ENCODE measurements at regions not wholly inside any gene's neighbourhood (a gene's known extent, or its start where the extent isn't known, plus 50 kb on each side); places are given as distances from the start of the nearest gene placed in this dataset.

GRCh38 chr13:111394211-111394922 lies 73.9 kb downstream of the TEX29 start:
- 84% methylated on average over 13 of the region's 14 CpGs for WGBS (ENCODE audit: insufficient coverage, low coverage, low lambda C conversion rate, missing lambda C conversion rate)
- Histone ChIP-seq H3K4me1 (no peaks in the 10 kb centered on the region), H3K36me3 (no peaks in the 10 kb centered on the region), H3K4me3 (no peak overlapping the region), H3K27me3 (no peaks in the 10 kb centered on the region), H3K9me3 (no peaks in the 10 kb centered on the region), H3K27ac (no peak overlapping the region)
- no peak for ATAC-seq
- peak in 1 of 3 donors; percentile 26 for DNase-seq
- no peak for TF ChIP-seq CTCF (IDR thresholded peaks at IDR 0.05)
- no peak for TF ChIP-seq POLR2A (IDR thresholded peaks at IDR 0.05)
- intact Hi-C loops (cut with DNase I): no loop called here

GRCh38 chr13:111395511-111396393 lies 75.3 kb downstream of the TEX29 start:
- ATAC-seq: no peak
- no peak for TF ChIP-seq POLR2A (IDR thresholded peaks at IDR 0.05)
- no peak for TF ChIP-seq CTCF (IDR thresholded peaks at IDR 0.05)
- no peaks in the 10 kb centered on the region for H3K9me3 ChIP-seq

GRCh38 chr13:111396457-111396856 lies 76.0 kb downstream of the TEX29 start:
- DNase-seq: peak in 1 of 3 donors; percentile 27
- Histone ChIP-seq H3K27me3 (no peaks in the 10 kb centered on the region), H3K27ac (no peak overlapping the region), H3K4me3 (no peak overlapping the region), H3K9me3 (no peaks in the 10 kb centered on the region), H3K4me1 (no peaks in the 10 kb centered on the region), H3K36me3 (no peaks in the 10 kb centered on the region)
- intact Hi-C loops (cut with DNase I): no loop called here
- TF ChIP-seq CTCF (IDR thresholded peaks at IDR 0.05) (no peak), POLR2A (IDR thresholded peaks at IDR 0.05) (no peak)
- 53% methylated on average over 3 of the region's 12 CpGs for WGBS (ENCODE audit: insufficient coverage, low coverage, low lambda C conversion rate, missing lambda C conversion rate)
- no peak for ATAC-seq

More at GRCh38 chr13:111395511-111396393, 75.3 kb downstream of the TEX29 start:
- DNase-seq: peak in 1 of 3 donors; percentile 30
- WGBS (ENCODE audit: insufficient coverage, low coverage, low lambda C conversion rate, missing lambda C conversion rate): 57% methylated on average over 3 of the region's 9 CpGs
- Histone ChIP-seq H3K27me3 (no peaks in the 10 kb centered on the region), H3K36me3 (no peaks in the 10 kb centered on the region), H3K4me1 (no peaks in the 10 kb centered on the region), H3K27ac (no peak overlapping the region), H3K4me3 (no peak overlapping the region)
- intact Hi-C loops (cut with DNase I): no loop called here

GRCh38 chr13:111397202-111397880 lies 76.9 kb downstream of the TEX29 start:
- Histone ChIP-seq H3K27me3 (no peaks in the 10 kb centered on the region), H3K36me3 (no peaks in the 10 kb centered on the region), H3K27ac (no peak overlapping the region), H3K9me3 (no peaks in the 10 kb centered on the region), H3K4me1 (no peaks in the 10 kb centered on the region), H3K4me3 (no peak overlapping the region)
- no peak for ATAC-seq
- intact Hi-C loops (cut with DNase I): no loop called here
- DNase-seq: peak in 1 of 3 donors; percentile 30
- 87% methylated on average over 2 of the region's 25 CpGs for WGBS (ENCODE audit: insufficient coverage, low coverage, low lambda C conversion rate, missing lambda C conversion rate)
- TF ChIP-seq CTCF (IDR thresholded peaks at IDR 0.05) (no peak), POLR2A (IDR thresholded peaks at IDR 0.05) (no peak)
